Peyer's patch (tissue), 4 donors: ENCODE measurements at regions not wholly inside any gene's neighbourhood (a gene's known extent, or its start where the extent isn't known, plus 50 kb on each side); places are given as distances from the start of the nearest gene placed in this dataset.

ENCODE experiments used
- CTCF ChIP-seq, 6 experiments: fragments of 450-650 bp in 4 of 6; fragments of 200-600 bp in 2 of 6; sonication (generic) in 1 of 6; IDR thresholded peaks; one replicate each; pipeline ENCODE4 v1.5.1; 2017 to 2019; ENCODE audit warnings: antibody characterized with exemption in 6 of 6, mild to moderate bottlenecking in 3 of 6, moderate library complexity in 1 of 6
- POLR2A ChIP-seq, 2 donors: fragments of 450-650 bp; IDR thresholded peaks; one replicate each; pipeline ENCODE4 v1.5.1; 2017; ENCODE audit warnings: antibody characterized with exemption in 2 of 2, mild to moderate bottlenecking in 2 of 2, moderate library complexity in 2 of 2

DNA sequence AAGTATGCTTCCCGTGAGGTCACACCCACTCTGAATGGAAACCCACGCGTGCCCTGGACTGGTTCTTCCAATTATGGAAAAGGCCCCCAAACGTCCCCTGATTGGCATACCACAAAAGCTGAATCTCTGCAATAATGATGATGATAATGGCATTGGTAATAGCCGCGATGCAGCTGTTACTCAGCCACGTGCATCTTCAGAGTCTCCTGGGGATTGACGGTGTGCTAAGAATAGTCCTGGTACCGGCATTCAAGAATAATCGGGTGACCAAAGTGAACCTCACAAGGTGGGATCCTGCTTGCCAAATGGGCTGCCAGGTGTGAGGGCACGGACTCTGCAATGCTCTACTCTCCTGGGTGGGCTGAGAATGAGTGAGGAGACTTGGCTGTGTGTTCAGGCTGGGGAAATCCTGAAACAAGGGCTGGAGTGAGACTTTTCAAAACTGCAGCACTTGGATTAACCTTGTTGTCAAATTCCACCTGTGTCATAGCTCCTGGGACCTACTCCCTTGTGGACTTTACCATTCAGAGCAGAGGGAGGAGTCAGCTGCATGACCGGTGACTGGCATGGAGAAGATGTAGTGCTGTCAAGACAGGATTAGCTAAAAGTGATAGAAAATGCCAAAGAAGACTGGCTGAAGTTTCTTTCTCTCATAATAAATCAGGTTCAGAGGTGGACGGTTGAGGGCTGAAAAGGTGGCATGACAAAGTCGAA is 615.4 kb downstream of the MID1IP1 start:
- TF ChIP-seq POLR2A (IDR thresholded peaks at IDR 0.05) (no peak), CTCF (IDR thresholded peaks at IDR 0.05) (no peak)
